ENCODE measurements at regions not wholly inside any gene's neighbourhood (a gene's known extent, or its start where the extent isn't known, plus 50 kb on each side); places are given as distances from the start of the nearest gene placed in this dataset.

DNA sequence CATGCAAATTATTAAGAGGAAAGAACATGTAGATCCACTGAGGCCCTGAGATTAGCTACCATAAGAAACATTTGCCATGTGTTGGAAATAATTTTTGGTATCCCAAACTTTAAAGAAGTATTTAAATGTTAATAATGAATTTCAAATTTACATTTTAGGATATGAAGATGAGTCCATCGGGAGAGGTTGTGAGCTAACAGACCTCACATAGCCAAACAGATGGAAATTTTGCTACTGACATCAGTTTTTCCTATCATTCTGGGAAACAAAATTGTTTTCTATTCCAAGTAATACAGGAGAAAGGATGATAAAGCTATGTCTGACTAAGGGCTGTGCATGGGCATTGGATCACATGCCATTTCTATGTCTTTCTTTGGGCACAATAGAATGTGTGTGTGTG is 809.6 kb downstream of the TENT5A start:
- no peak for TF ChIP-seq YY1 (tag by site-specific recombination; IDR thresholded peaks at IDR 0.05)
- TF ChIP-seq, protein P1, sequence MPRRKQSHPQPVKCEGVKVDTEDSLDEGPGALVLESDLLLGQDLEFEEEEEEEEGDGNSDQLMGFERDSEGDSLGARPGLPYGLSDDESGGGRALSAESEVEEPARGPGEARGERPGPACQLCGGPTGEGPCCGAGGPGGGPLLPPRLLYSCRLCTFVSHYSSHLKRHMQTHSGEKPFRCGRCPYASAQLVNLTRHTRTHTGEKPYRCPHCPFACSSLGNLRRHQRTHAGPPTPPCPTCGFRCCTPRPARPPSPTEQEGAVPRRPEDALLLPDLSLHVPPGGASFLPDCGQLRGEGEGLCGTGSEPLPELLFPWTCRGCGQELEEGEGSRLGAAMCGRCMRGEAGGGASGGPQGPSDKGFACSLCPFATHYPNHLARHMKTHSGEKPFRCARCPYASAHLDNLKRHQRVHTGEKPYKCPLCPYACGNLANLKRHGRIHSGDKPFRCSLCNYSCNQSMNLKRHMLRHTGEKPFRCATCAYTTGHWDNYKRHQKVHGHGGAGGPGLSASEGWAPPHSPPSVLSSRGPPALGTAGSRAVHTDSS (tag by site-specific recombination; IDR thresholded peaks at IDR 0.05): no peak
- TF ChIP-seq MEIS1 (CRISPR knock-in tag; IDR thresholded peaks at IDR 0.05; ENCODE audit: borderline replicate concordance): no peak
- TF ChIP-seq ZNF174 (tag by site-specific recombination; IDR thresholded peaks at IDR 0.05): no peak
- TF ChIP-seq, protein P2, sequence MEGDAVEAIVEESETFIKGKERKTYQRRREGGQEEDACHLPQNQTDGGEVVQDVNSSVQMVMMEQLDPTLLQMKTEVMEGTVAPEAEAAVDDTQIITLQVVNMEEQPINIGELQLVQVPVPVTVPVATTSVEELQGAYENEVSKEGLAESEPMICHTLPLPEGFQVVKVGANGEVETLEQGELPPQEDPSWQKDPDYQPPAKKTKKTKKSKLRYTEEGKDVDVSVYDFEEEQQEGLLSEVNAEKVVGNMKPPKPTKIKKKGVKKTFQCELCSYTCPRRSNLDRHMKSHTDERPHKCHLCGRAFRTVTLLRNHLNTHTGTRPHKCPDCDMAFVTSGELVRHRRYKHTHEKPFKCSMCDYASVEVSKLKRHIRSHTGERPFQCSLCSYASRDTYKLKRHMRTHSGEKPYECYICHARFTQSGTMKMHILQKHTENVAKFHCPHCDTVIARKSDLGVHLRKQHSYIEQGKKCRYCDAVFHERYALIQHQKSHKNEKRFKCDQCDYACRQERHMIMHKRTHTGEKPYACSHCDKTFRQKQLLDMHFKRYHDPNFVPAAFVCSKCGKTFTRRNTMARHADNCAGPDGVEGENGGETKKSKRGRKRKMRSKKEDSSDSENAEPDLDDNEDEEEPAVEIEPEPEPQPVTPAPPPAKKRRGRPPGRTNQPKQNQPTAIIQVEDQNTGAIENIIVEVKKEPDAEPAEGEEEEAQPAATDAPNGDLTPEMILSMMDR (tag by site-specific recombination; IDR thresholded peaks at IDR 0.05): no peak
- TF ChIP-seq SP2 (tag by site-specific recombination; IDR thresholded peaks at IDR 0.05): no peak
- TF ChIP-seq ZNF146 (tag by site-specific recombination; IDR thresholded peaks at IDR 0.05): no peak
- no peak for TF ChIP-seq ZNF132 (tag by site-specific recombination; IDR thresholded peaks at IDR 0.05; ENCODE audit: borderline replicate concordance)
- TF ChIP-seq ZNF239 (tag by site-specific recombination; IDR thresholded peaks at IDR 0.05): no peak
- no peak for TF ChIP-seq ZNF121 (tag by site-specific recombination; IDR thresholded peaks at IDR 0.05)
- TF ChIP-seq ZFP37 (tag by site-specific recombination; IDR thresholded peaks at IDR 0.05): no peak
- TF ChIP-seq ZNF24 (tag by site-specific recombination; IDR thresholded peaks at IDR 0.05): no peak
- no peak for TF ChIP-seq HOXD13 (CRISPR knock-in tag; IDR thresholded peaks at IDR 0.05; ENCODE audit: borderline replicate concordance)
